AG10803 (cell line): ENCODE measurements at regions not wholly inside any gene's neighbourhood (a gene's known extent, or its start where the extent isn't known, plus 50 kb on each side); places are given as distances from the start of the nearest gene placed in this dataset.

Experiments used
- DNase-seq: peaks from one replicate; pipeline ENCODE4 v3.0.0; 2010; ENCODE audit warnings: low read depth
- H3K4me3 ChIP-seq: 2 replicates; pipeline ENCODE4 v1.5.1; 2011; ENCODE audit warnings: mild to moderate bottlenecking, low read length, control low read depth
- TF ChIP-seq, protein P1 (sequence below): conservative IDR thresholded peaks from 2 replicates; pipeline ENCODE4 v1.5.1; 2011; ENCODE audit warnings: mild to moderate bottlenecking, low read length, control low read depth, inconsistent platforms

DNA sequence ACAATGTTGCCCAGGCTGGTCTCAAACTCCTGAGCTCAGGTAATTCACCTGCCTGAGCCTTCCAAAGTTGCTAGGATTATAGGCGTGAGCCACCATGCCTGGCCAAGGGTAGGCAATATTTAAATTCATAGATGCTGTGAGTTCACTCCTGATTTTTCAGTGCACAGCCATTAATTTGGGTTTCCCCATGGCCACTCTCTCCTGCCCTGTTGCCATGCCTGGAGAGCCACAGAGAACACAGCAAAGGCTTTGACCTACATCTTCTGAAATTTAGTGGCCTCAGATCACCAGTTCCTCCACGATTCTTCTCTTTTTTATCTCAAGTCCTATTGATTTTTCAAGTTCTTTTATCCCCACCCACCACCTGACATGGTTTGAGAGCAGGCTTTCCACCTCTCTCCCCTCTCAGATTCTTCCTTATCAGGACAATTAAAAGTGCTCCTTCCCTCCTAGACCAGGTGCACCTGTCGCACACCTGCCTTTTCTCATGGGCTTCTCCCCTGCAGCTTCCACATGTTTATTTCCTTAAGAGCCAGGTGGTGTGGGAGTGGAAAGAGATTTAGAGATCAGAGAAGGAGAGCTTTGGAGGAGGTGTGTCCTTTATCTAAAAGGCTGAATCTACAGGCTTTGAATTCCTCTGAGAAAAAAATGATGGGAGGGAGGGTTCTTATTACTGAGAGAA is 123.8 kb downstream of the ADRA2A start:
- no peak for DNase-seq
- H3K4me3 ChIP-seq, result no peak overlapping the region
- TF ChIP-seq, protein P1, sequence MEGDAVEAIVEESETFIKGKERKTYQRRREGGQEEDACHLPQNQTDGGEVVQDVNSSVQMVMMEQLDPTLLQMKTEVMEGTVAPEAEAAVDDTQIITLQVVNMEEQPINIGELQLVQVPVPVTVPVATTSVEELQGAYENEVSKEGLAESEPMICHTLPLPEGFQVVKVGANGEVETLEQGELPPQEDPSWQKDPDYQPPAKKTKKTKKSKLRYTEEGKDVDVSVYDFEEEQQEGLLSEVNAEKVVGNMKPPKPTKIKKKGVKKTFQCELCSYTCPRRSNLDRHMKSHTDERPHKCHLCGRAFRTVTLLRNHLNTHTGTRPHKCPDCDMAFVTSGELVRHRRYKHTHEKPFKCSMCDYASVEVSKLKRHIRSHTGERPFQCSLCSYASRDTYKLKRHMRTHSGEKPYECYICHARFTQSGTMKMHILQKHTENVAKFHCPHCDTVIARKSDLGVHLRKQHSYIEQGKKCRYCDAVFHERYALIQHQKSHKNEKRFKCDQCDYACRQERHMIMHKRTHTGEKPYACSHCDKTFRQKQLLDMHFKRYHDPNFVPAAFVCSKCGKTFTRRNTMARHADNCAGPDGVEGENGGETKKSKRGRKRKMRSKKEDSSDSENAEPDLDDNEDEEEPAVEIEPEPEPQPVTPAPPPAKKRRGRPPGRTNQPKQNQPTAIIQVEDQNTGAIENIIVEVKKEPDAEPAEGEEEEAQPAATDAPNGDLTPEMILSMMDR, result no peak

GRCh38 chr10:111203615-111204014 is 126.8 kb downstream of the ADRA2A start:
- TF ChIP-seq, protein P1, result no peak
- H3K4me3 ChIP-seq, result no peak overlapping the region
- no peak for DNase-seq

DNA sequence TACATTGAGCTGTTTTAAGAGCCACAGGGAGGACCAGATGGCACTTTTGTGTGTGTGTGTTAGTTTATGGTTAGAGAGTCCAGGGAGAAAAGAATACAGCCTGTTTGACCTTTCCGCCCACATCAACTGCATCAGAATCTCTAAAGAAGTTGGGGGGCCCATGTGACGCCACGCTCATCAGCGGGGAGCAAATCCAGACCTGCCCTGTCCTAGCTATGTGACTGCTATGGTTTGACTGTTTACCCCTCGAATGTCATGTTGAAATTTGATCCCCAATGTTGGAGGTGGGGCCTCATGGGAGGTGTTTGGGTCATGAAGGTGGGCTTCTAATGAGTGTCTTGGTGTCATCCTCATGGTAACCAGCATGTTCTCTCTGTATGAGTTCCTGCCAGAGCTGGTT is 128.0 kb downstream of the ADRA2A start:
- DNase-seq, result no peak
- TF ChIP-seq, protein P1, result no peak
- no peak overlapping the region for H3K4me3 ChIP-seq

GRCh38 chr10:111206521-111206920 is 129.7 kb downstream of the ADRA2A start:
- TF ChIP-seq, protein P1, result no peak
- peak; percentile 51 for DNase-seq

GRCh38 chr10:111207500-111207899 is 130.7 kb downstream of the ADRA2A start:
- no peak for DNase-seq
- TF ChIP-seq, protein P1, result no peak
- no peak overlapping the region for H3K4me3 ChIP-seq

More at GRCh38 chr10:111206521-111206920, 129.7 kb downstream of the ADRA2A start:
- no peak overlapping the region for H3K4me3 ChIP-seq

DNA sequence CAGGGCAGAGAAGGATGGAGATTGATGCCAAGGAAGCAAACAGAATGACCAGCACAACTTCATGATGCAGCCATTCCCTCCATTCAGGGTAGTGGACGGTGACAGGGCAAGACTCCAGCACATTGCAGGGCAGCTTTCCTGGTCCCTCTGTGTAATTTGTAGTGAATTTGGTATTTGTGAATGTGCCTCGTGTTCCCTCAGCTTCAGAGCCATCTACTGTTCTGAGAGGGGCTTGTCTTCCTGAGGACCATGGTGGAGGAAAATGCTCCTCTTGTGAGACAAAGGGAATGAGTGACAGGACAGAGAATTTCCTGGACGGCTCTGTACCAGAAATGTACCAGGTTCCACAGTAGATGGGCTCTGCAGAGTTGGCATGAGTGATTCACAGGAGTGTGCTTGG is 132.1 kb downstream of the ADRA2A start:
- DNase-seq, result no peak
- TF ChIP-seq, protein P1, result no peak
- no peak overlapping the region for H3K4me3 ChIP-seq

GRCh38 chr10:111209692-111210091 is 132.9 kb downstream of the ADRA2A start:
- peak; percentile 45 for DNase-seq
- H3K4me3 ChIP-seq, result no peak overlapping the region
- TF ChIP-seq, protein P1, result no peak
